HG03060 (cell line): ENCODE measurements at regions not wholly inside any gene's neighbourhood (a gene's known extent, or its start where the extent isn't known, plus 50 kb on each side); places are given as distances from the start of the nearest gene placed in this dataset.
"Not testable (repeated sequence)": the region's sequence is repeated elsewhere in the genome, so short reads cannot be mapped to it uniquely, and the experiment has no call there.

Experiments
- ATAC-seq: cut with Tn5 transposase; IDR thresholded peaks from one replicate; pipeline ENCODE4 v1.9.1; 2021; ENCODE audit warnings: low read depth, moderate number of reproducible peaks; ENCODE audit not compliant: unreplicated experiment

GRCh38 chr3:88000853-88001252 is 58.0 kb downstream of the CGGBP1 start:
- ATAC-seq, result no peak

DNA sequence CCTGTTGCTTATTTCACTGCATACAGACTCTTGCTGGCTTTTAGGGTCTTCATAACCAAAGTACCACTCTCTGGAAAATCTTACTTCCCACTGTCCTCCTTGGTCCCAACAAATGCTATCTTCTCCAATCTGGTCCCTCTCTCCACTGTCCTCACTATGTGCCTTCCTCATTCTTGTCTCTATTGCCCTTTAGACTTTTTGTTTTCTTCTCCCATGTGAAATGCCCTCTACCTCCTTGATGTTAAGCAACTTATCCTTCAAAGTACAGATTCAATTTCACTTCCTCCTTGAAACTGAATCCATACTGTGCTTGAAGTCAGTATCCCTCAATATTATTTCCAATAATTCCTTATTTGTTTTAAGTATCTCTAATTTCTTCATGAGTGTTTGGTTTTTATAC is 60.8 kb downstream of the CGGBP1 start:
- ATAC-seq, result no peak

- peak; percentile 93 for ATAC-seq
These were observed 61.5 kb downstream of the CGGBP1 start for GRCh38 chr3:87997298-87997697.

DNA sequence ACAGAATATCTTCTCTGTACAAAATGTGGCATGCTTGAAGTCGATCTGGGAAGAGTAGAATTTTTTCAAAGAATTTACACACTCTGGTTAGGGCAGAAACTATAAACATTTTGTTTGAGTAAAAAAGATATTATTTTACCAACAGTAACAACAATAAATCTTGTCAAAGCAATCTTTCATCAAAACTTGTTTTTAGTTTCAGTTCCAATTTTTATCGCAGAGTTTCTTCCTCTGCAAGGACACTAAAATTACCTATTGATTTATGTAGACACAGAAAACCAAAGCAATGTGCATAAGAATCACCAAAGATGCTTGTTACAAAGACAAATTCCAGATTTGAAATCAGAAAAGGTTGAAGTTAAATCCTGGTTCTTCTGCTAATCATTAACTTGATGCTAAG is 61.9 kb downstream of the CGGBP1 start:
- ATAC-seq, result no peak

- ATAC-seq, result no peak
These were observed 65.2 kb downstream of the CGGBP1 start for GRCh38 chr3:87993566-87993965.

- no peak for ATAC-seq
These were observed 70.9 kb downstream of the CGGBP1 start for GRCh38 chr3:87987952-87988351.

GRCh38 chr3:87982421-87982820 is 76.4 kb downstream of the CGGBP1 start:
- ATAC-seq, result no peak

GRCh38 chr3:87979527-87979926 is 79.3 kb downstream of the CGGBP1 start:
- no peak for ATAC-seq

DNA sequence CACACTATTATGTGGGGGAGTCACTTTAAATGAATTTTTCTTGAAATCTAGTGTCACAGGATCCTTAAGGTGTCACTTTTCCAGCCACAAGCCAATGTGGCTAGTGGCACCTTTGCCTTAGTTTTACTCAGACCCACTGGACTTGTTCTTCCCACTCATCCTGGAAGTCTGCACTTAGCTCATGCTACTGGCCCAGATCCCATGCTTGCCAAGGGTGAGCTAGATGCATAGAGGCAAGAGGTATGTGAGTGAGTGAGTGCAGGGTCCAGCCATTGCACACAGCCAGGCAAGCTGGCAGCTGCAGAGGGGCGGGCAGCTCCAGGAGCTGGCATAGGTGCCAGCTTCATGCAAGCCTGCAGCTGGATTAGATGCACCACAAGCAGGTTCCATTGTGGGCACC is 81.0 kb downstream of the CGGBP1 start:
- no peak for ATAC-seq

GRCh38 chr3:87975716-87976115 is 83.1 kb downstream of the CGGBP1 start:
- ATAC-seq, result no peak

DNA sequence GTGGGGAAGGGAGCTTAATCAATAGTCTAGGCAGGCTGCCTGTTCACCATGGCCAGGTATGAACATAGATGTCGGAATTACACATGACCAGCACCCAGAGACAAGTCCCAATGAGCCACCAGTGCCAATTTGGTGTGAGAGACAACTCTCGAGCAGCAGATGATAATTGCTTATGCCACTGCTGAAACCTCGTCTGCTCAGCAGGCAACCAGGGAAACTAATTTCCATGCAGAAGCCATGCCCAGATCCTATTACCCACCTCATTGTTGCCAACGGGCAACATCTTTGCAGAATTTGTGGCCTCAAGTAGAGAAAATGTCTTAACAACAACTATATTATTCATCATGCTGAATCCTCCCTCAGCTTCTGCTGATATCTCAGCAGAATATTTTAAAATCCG is 84.9 kb downstream of the CGGBP1 start:
- ATAC-seq, result no peak

DNA sequence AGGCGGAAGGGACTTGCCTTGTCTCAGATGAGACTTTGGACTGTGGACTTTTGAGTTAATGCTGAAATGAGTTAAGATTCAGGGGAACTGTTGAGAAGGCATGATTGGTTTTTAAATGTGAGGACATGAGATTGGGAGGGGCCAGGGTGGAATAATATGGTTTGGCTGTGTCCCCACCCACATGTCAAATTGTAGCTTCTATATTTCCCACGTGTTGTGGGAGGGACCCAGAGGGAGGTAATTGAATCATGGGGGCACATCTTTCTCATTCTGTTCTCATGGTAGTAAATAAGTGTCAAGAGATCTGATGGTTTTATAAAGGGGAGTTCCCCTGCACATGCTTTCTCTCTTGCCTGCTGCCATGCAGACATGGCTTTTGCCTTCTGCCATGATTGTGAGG is 89.2 kb downstream of the CGGBP1 start:
- ATAC-seq, result no peak

DNA sequence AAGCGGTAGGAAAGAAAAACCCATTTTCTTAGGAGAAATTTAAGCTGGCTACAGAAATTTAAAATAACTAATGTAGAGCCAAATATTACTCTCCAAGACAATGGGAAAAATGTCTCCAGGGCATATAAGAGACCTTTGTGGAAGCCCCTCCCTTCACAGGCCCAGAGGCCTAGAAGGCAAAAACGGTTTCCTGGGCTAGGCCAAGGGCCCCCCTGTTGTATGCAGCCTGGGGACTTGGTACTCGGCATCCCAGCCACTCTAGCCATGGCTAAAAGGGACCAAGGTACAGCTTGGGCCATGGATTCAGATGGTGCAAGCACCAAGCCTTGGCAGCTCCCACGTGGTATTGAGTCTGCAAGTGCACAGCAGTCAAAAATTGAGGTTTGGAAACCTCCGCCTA is 90.1 kb downstream of the CGGBP1 start:
- ATAC-seq, result no peak

- ATAC-seq, result no peak
These were observed 100.5 kb downstream of the CGGBP1 start for GRCh38 chr3:87958289-87958688.

GRCh38 chr3:87957575-87957974 is 101.2 kb downstream of the CGGBP1 start:
- no peak for ATAC-seq

GRCh38 chr3:87949879-87950208 is 109.0 kb downstream of the CGGBP1 start:
- ATAC-seq, result peak; percentile 26

GRCh38 chr3:87949189-87949878 is 109.5 kb downstream of the CGGBP1 start:
- peak; percentile 54 for ATAC-seq

- not testable (repeated sequence) for ATAC-seq
These were observed 112.8 kb downstream of the CGGBP1 start for GRCh38 chr3:87946007-87946406.

DNA sequence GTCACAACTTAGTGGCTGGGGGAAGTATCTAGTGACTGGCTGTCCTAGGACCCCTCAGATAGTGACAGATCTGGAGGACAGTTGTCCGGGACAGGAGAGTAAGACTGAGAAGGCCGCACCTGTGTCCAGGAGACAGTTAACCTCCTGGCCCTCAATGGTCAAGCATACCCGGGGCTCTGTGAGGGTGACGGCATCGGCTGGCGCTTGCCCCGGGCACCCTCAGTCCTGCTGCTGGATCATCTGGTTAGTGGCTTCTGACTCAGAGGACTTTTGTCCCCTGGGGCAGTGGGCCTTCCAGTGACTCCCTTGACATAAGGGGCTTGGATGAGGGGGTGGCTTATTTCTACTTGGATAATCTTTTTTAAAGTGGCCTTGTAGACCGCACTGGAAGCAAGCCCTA is 116.5 kb downstream of the CGGBP1 start:
- not testable (repeated sequence) for ATAC-seq

- ATAC-seq, result no peak
These were observed 134.3 kb downstream of the CGGBP1 start for GRCh38 chr3:87924485-87924884.

- ATAC-seq, result no peak
These were observed 138.3 kb downstream of the CGGBP1 start for GRCh38 chr3:87920549-87920948.

DNA sequence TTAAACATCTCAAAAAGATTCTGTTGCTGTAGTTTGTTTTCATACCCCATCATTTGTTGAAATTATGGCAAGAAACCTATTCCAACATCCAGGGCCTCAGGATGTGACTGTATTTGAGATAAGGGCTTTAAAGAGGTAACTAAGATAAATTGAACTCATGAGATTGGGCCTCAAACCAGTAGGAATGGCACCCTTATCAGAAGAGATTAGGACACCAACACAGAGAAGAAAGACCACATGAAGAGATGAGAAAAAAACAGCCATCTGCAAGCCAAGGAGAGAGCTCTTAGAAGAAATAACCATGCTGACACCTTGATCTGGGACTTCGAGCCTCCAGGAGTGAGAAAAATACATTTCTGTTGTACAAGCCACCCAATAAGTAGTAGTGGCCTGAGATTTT is 157.7 kb downstream of the CGGBP1 start:
- ATAC-seq, result no peak

DNA sequence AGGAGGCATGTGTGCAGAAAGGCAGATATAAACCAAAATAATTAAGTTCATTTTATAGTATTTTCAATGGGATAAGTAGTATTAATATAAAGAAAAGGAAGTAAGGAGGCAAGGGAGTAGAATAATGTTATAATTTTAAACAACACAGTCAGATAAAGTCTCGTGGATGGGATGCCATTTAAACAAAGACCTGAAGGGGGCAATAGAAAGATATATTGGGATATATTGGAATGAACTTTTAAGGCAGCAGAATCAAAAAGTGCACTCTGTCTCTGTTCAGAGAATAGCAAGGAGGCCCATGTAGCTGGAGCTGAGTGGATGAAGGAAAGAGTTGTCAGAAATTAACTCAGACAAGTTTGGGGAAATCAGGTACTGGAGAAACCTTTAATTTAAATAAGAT is 158.7 kb downstream of the CGGBP1 start:
- ATAC-seq, result no peak
